ENCODE measurements at regions not wholly inside any gene's neighbourhood (a gene's known extent, or its start where the extent isn't known, plus 50 kb on each side); places are given as distances from the start of the nearest gene placed in this dataset.

DNA sequence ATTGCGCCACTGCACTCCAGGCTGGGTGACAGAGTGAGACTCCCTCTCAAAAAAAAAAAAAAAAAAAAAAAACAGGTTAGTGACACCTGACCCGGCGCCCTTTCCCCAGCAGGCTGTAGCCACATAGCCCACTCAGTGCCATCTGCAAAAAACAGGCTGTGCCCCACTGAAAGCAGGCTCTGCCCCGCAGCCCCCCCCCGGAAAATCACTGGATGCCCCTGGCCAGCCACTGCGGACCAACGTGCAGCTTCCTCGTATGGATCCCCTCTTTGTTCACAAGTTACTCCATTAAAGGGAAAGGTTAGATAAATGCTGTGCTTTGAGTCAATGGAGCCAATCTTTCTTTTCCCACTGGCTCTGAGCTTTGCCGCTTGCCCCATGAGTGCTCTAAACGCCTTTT is 660.3 kb downstream of the TBC1D22A start:
- Histone ChIP-seq H3K4me3 (ENCODE audit: low read depth, low read length) (no peak overlapping the region), H3K27me3 (ENCODE audit: control insufficient read depth, insufficient read depth, low read length) (no peaks in the 10 kb centered on the region), H3K36me3 (ENCODE audit: control insufficient read depth, insufficient read depth, low read length) (no peaks in the 10 kb centered on the region)
- TF ChIP-seq, protein P1, sequence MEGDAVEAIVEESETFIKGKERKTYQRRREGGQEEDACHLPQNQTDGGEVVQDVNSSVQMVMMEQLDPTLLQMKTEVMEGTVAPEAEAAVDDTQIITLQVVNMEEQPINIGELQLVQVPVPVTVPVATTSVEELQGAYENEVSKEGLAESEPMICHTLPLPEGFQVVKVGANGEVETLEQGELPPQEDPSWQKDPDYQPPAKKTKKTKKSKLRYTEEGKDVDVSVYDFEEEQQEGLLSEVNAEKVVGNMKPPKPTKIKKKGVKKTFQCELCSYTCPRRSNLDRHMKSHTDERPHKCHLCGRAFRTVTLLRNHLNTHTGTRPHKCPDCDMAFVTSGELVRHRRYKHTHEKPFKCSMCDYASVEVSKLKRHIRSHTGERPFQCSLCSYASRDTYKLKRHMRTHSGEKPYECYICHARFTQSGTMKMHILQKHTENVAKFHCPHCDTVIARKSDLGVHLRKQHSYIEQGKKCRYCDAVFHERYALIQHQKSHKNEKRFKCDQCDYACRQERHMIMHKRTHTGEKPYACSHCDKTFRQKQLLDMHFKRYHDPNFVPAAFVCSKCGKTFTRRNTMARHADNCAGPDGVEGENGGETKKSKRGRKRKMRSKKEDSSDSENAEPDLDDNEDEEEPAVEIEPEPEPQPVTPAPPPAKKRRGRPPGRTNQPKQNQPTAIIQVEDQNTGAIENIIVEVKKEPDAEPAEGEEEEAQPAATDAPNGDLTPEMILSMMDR (IDR thresholded peaks at IDR 0.05; ENCODE audit: insufficient read depth, low read depth, low read length) = no peak
- POLR2A ChIA-PET = no interaction called here
- CTCF ChIA-PET = no interaction called here
- no peak for DNase-seq (ENCODE audit: low read depth)

DNA sequence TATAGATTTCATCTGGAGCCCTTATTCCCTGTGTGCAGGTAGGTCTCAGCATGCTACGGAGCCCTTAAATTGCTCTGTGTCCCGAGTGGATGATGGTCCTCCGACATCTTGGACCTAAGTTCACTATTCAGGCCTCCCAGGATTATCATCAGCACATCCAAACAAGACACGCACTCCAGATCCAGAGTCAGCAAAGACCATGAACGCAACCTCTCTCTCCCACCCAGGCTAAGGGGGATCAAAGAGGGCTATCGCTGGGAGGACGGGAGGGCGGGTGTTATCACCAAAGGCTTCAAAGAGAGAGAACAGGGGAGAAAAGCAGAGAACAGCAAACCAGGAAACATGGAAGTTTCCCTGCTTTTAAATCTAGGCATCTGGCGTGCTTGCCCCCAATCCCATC is 659.4 kb downstream of the TBC1D22A start:
- no peaks in the 10 kb centered on the region for H3K36me3 ChIP-seq (ENCODE audit: control insufficient read depth, insufficient read depth, low read length)
- TF ChIP-seq, protein P1 (IDR thresholded peaks at IDR 0.05; ENCODE audit: insufficient read depth, low read depth, low read length) = no peak
- CTCF ChIA-PET = no interaction called here
- POLR2A ChIA-PET = no interaction called here
- no peak for DNase-seq (ENCODE audit: low read depth)
- H3K4me3 ChIP-seq (ENCODE audit: low read depth, low read length) = no peak overlapping the region
- no peaks in the 10 kb centered on the region for H3K27me3 ChIP-seq (ENCODE audit: control insufficient read depth, insufficient read depth, low read length)

DNA sequence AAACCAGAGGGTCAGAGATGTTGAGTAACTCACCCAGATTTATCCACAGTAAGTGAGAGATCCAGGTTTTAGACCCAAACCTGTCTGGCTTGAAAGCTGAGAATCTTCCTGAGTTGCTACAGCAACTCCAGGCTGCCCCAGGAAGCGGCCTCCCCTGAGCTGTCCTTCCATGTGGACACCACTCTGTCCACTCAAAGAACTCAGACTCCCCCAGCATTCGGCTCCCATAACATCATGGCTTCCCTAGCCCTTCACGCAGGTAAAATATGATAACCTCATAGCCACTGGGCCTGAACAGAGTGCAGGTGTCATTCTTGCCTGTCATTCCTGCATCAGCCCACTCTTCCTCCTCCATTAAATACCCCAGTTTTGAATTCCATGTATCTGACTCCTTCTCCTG is 657.8 kb downstream of the TBC1D22A start:
- ChIA-PET POLR2A (no interaction called here), CTCF (no interaction called here)
- no peak for DNase-seq (ENCODE audit: low read depth)
- TF ChIP-seq, protein P1 (IDR thresholded peaks at IDR 0.05; ENCODE audit: insufficient read depth, low read depth, low read length) = no peak
- Histone ChIP-seq H3K4me3 (ENCODE audit: low read depth, low read length) (no peak overlapping the region), H3K36me3 (ENCODE audit: control insufficient read depth, insufficient read depth, low read length) (no peaks in the 10 kb centered on the region), H3K27me3 (ENCODE audit: control insufficient read depth, insufficient read depth, low read length) (no peaks in the 10 kb centered on the region)

DNA sequence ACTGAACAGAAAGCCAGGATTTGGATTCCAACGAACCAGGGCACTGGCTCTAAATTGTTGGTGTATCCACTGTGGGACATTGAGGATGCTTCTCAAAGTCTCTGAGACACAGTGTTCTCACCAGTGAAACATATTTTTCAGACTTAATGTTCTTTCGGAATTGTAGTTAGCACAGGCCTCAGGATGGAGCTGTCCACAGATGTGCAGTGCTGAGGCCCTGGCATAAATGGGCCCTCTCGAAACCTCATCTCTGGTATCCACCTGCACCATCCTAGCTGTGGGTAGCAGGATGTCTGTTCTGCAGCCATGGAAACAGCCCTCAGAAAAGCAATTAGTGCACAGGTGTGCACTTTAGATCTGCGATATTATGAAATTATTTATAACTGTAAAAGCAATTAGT is 656.8 kb downstream of the TBC1D22A start:
- no peaks in the 10 kb centered on the region for H3K27me3 ChIP-seq (ENCODE audit: control insufficient read depth, insufficient read depth, low read length)
- TF ChIP-seq, protein P1 (IDR thresholded peaks at IDR 0.05; ENCODE audit: insufficient read depth, low read depth, low read length) = no peak
- CTCF ChIA-PET = no interaction called here
- no peak overlapping the region for H3K4me3 ChIP-seq (ENCODE audit: low read depth, low read length)
- H3K36me3 ChIP-seq (ENCODE audit: control insufficient read depth, insufficient read depth, low read length) = no peaks in the 10 kb centered on the region
- POLR2A ChIA-PET = no interaction called here
- no peak for DNase-seq (ENCODE audit: low read depth)

DNA sequence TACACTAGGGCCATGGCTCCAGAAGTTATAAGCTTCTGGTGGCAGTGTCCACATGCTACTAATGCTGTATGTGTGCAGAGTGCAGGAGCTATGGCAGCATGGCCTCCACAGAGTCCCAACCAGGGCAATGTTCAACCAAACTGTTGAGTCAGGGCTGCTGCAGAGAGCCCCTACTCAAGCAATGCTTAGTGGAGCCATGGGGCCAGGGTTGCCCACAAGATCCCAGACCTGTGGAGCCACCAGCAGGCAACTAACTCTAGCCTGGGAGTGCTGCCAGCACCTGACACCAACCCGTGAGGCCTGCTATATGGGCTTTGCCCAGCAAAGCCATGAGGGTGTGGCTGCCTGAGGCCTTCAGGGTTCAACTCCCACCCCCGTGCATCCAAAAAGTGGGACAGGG is 655.2 kb downstream of the TBC1D22A start:
- Histone ChIP-seq H3K36me3 (ENCODE audit: control insufficient read depth, insufficient read depth, low read length) (no peaks in the 10 kb centered on the region), H3K27me3 (ENCODE audit: control insufficient read depth, insufficient read depth, low read length) (no peaks in the 10 kb centered on the region), H3K4me3 (ENCODE audit: low read depth, low read length) (no peak overlapping the region)
- TF ChIP-seq, protein P1 (IDR thresholded peaks at IDR 0.05; ENCODE audit: insufficient read depth, low read depth, low read length) = no peak
- ChIA-PET POLR2A (no interaction called here), CTCF (no interaction called here)
- no peak for DNase-seq (ENCODE audit: low read depth)

Measured in BJ (cell line).